ENCODE measurements at regions not wholly inside any gene's neighbourhood (a gene's known extent, or its start where the extent isn't known, plus 50 kb on each side); places are given as distances from the start of the nearest gene placed in this dataset.

DNA sequence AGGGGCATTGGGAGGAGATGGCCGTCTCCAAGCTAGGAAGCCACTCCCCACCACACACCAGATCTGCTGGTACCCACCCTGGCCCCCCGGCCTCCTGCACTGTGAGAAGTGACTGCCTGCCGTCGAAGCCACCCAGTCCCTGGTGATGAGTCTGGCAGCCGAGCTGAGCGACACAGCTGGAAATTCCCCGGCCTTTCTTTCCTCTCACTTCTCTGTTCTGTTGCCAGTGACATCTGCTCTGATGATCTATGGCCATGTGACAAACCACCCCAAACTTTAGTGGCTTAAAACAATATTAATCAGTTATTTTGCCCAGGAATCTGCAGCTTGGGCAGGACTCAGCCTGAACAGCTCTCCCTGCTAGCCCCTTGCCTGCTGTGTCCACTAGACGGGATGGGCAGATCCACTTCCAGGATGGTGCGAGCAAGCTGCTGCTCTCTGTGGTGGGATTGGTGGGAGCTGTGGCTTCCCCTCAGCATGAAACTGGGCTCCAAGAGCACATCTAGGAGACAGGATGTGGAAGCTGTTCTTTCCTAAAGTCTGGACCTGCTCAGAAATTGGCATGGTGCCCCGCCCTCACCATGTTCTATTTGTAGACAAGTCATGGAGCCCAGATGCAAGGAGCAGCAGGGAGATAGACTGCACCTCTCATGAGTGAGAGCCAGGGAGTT lies 211.2 kb downstream of the GADD45G start:
- TF ChIP-seq CTCF (IDR thresholded peaks at IDR 0.05 in 2 of 3, conservative IDR thresholded peaks at IDR 0.05 in 1 of 3; ENCODE audit: control insufficient read depth in 2 of 3, extremely low read depth in 1 of 3, insufficient read depth in 1 of 3, low read depth in 3 of 3, low read length in 3 of 3): no peak
- no peak for TF ChIP-seq RAD21 (IDR thresholded peaks at IDR 0.05; ENCODE audit: insufficient read depth, low read depth, low read length)
- no peak for TF ChIP-seq MYB (IDR thresholded peaks at IDR 0.05; ENCODE audit: borderline replicate concordance, low read depth, low read length)
